Gastrocnemius medialis (tissue), 4 donors: ENCODE measurements at regions not wholly inside any gene's neighbourhood (a gene's known extent, or its start where the extent isn't known, plus 50 kb on each side); places are given as distances from the start of the nearest gene placed in this dataset.

Experiments used
- ATAC-seq, 2 donors: fragments of 150-250 bp; one replicate each; pipeline ENCODE4 v1.9.1; 2016
- DNase-seq, 2 donors: peaks; one replicate each; pipeline ENCODE4 v3.0.0-alpha.2; 2019
- H3K27ac ChIP-seq, 4 donors: fragments of 200-600 bp; sonication (generic); 1 replicate in 1 of 4; 2 replicates in 3 of 4; pipeline ENCODE4 v1.5.1; 2016 to 2018; ENCODE audit warnings: mild to moderate bottlenecking in 2 of 4, moderate library complexity in 1 of 4
- H3K27me3 ChIP-seq, 3 donors: fragments of 200-600 bp; sonication (generic) in 2 of 3; 1 replicate in 1 of 3; 2 replicates in 2 of 3; pipeline versions ENCODE4 v1.5.1 to v1.6.0; 2016 to 2019; ENCODE audit warnings: mild to moderate bottlenecking in 1 of 3, moderate library complexity in 1 of 3
- H3K36me3 ChIP-seq, 2 donors: fragments of 200-600 bp; sonication (generic) in 1 of 2; one replicate each; pipeline ENCODE4 v1.5.1; 2017 to 2018
- H3K4me1 ChIP-seq, 2 donors: fragments of 200-600 bp; sonication (generic) in 1 of 2; one replicate each; pipeline ENCODE4 v1.5.1; 2016 to 2017; ENCODE audit warnings: mild to moderate bottlenecking in 2 of 2
- H3K4me3 ChIP-seq, 4 donors: fragments of 200-600 bp; sonication (generic) in 3 of 4; 1 replicate in 1 of 4; 2 replicates in 3 of 4; pipeline ENCODE4 v1.5.1; 2016 to 2019; ENCODE audit warnings: mild to moderate bottlenecking in 2 of 4
- H3K9me3 ChIP-seq, 3 donors: fragments of 200-600 bp; sonication (generic) in 2 of 3; 1 replicate in 1 of 3; 2 replicates in 2 of 3; pipeline ENCODE4 v1.5.1; 2016 to 2019
- CTCF ChIP-seq, 5 experiments: fragments of 450-650 bp in 3 of 5; fragments of 200-600 bp in 2 of 5; sonication (generic) in 2 of 5; IDR thresholded peaks in 4 of 5; conservative IDR thresholded peaks in 1 of 5; 1 replicate in 4 of 5; 2 replicates in 1 of 5; pipeline ENCODE4 v1.5.1; 2016 to 2019; ENCODE audit warnings: antibody characterized with exemption in 5 of 5, mild to moderate bottlenecking in 3 of 5, moderate library complexity in 3 of 5
- POLR2A ChIP-seq, 2 donors: fragments of 450-650 bp; IDR thresholded peaks; one replicate each; pipeline ENCODE4 v1.6.1; 2017; ENCODE audit warnings: antibody characterized with exemption in 2 of 2, mild to moderate bottlenecking in 2 of 2, moderate library complexity in 2 of 2
- in situ Hi-C, 4 donors: fragments of 200-750 bp; cut with MboI; loops; one replicate each; pipeline versions ENCODE4 v1.15.0 to v1.8.0; 2017; ENCODE audit warnings: low sequenced_read_pairs in 4 of 4
- intact Hi-C: fragments of 100-400 bp; cut with DNase I; formaldehyde crosslinking; loops from one replicate; pipeline ENCODE4 v1.15.1; 2023; ENCODE audit warnings: low total_unique reads

- peaks cover 2 to 9% of the 10 kb centered on the region in 2 donors for H3K4me1 ChIP-seq
- intact Hi-C loops (no loop called here), in situ Hi-C loops (no loop called here)
- no peak overlapping the region for H3K27ac ChIP-seq
- DNase-seq, result no peak
- no peak for ATAC-seq
- H3K4me3 ChIP-seq, result no peak overlapping the region
- H3K36me3 ChIP-seq, result no peaks in the 10 kb centered on the region
- H3K27me3 ChIP-seq, result no peaks in the 10 kb centered on the region
- H3K9me3 ChIP-seq, result no peaks in the 10 kb centered on the region
- no peak for TF ChIP-seq POLR2A (IDR thresholded peaks at IDR 0.05)
- TF ChIP-seq CTCF (IDR thresholded peaks at IDR 0.05 in 4 of 5, conservative IDR thresholded peaks at IDR 0.05 in 1 of 5), result no peak
Measured at GRCh38 chr6:126175251-126175650, 164.7 kb upstream of the CENPW start.

- in situ Hi-C loops (no loop called here), intact Hi-C loops (no loop called here)
- TF ChIP-seq CTCF (IDR thresholded peaks at IDR 0.05 in 4 of 5, conservative IDR thresholded peaks at IDR 0.05 in 1 of 5) (peak in 1 of 5 experiments; percentile 17), POLR2A (IDR thresholded peaks at IDR 0.05) (no peak)
- Histone ChIP-seq H3K9me3 (no peaks in the 10 kb centered on the region), H3K27me3 (no peaks in the 10 kb centered on the region), H3K4me1 (peaks cover 4 to 11% of the 10 kb centered on the region in 2 donors), H3K27ac (no peak overlapping the region), H3K4me3 (no peak overlapping the region), H3K36me3 (no peaks in the 10 kb centered on the region)
- ATAC-seq, result no peak
- no peak for DNase-seq
Measured at GRCh38 chr6:126176282-126176681, 163.6 kb upstream of the CENPW start.

- intact Hi-C loops (loop anchor here (5.0 kb wide), 1 partner anchor 112 kb away; no protein-coding TSS in a partner anchor), in situ Hi-C loops (no loop called here)
- TF ChIP-seq POLR2A (IDR thresholded peaks at IDR 0.05), result no peak
- no peak for TF ChIP-seq CTCF (IDR thresholded peaks at IDR 0.05 in 4 of 5, conservative IDR thresholded peaks at IDR 0.05 in 1 of 5)
- Histone ChIP-seq H3K4me3 (no peak overlapping the region), H3K4me1 (peaks cover 4 to 11% of the 10 kb centered on the region in 2 donors), H3K9me3 (no peaks in the 10 kb centered on the region), H3K27ac (peak overlapping the region in 3 of 4 donors; percentile 63 to 70 (median 66)), H3K36me3 (no peaks in the 10 kb centered on the region), H3K27me3 (no peaks in the 10 kb centered on the region)
- peak; percentile 94 to 98 for ATAC-seq
- DNase-seq, result peak; percentile 47 to 55
Measured at GRCh38 chr6:126180585-126180984, 159.3 kb upstream of the CENPW start.

GRCh38 chr6:126181173-126181741 lies 158.7 kb upstream of the CENPW start:
- Histone ChIP-seq H3K9me3 (no peaks in the 10 kb centered on the region), H3K27ac (peak overlapping the region in 3 of 4 donors; percentile 63 to 70 (median 66)), H3K36me3 (no peaks in the 10 kb centered on the region), H3K27me3 (no peaks in the 10 kb centered on the region), H3K4me3 (no peak overlapping the region), H3K4me1 (peaks cover 4 to 11% of the 10 kb centered on the region in 2 donors)
- intact Hi-C loops, result loop anchor here (5.0 kb wide), 1 partner anchor 111 kb away; no protein-coding TSS in a partner anchor
- in situ Hi-C loops, result no loop called here
- no peak for TF ChIP-seq POLR2A (IDR thresholded peaks at IDR 0.05)
- TF ChIP-seq CTCF (IDR thresholded peaks at IDR 0.05 in 4 of 5, conservative IDR thresholded peaks at IDR 0.05 in 1 of 5), result no peak
- no peak for DNase-seq
- ATAC-seq, result no peak

GRCh38 chr6:126181890-126182289 lies 158.0 kb upstream of the CENPW start:
- TF ChIP-seq POLR2A (IDR thresholded peaks at IDR 0.05) (no peak), CTCF (IDR thresholded peaks at IDR 0.05 in 4 of 5, conservative IDR thresholded peaks at IDR 0.05 in 1 of 5) (no peak)
- no peak overlapping the region for H3K4me3 ChIP-seq
- no peaks in the 10 kb centered on the region for H3K9me3 ChIP-seq
- H3K36me3 ChIP-seq, result no peaks in the 10 kb centered on the region
- ATAC-seq, result no peak
- in situ Hi-C loops, result no loop called here
- H3K27me3 ChIP-seq, result no peaks in the 10 kb centered on the region
- no peak overlapping the region for H3K27ac ChIP-seq
- intact Hi-C loops, result loop anchor here (5.0 kb wide), 1 partner anchor 110 kb away; no protein-coding TSS in a partner anchor
- H3K4me1 ChIP-seq, result peaks cover 4 to 11% of the 10 kb centered on the region in 2 donors
- DNase-seq, result no peak
